HepG2 (cell line): ENCODE measurements at regions not wholly inside any gene's neighbourhood (a gene's known extent, or its start where the extent isn't known, plus 50 kb on each side); places are given as distances from the start of the nearest gene placed in this dataset.
"Not testable (repeated sequence)": the region's sequence is repeated elsewhere in the genome, so short reads cannot be mapped to it uniquely, and the experiment has no call there.

ENCODE experiments used
- AGO2 ChIP-seq: fragments of 200-400 bp; formaldehyde crosslinking; optimal IDR thresholded peaks from 2 replicates; pipeline ENCODE3; 2017; ENCODE audit warnings: mild to moderate bottlenecking, low read depth, low read length, moderate library complexity
- AKNA ChIP-seq: sonication (generic); formaldehyde crosslinking; IDR thresholded peaks from 2 replicates; pipeline ENCODE4 v1.4.0; 2020; ENCODE audit warnings: missing genetic modification reagents, borderline replicate concordance
- CTCF ChIP-seq: sonication (generic); formaldehyde crosslinking; IDR thresholded peaks from 2 replicates; pipeline ENCODE4 v1.5.0; 2020; ENCODE audit warnings: mild to moderate bottlenecking, missing genetic modification reagents, moderate library complexity
- EEA1 ChIP-seq: sonication (generic); formaldehyde crosslinking; IDR thresholded peaks from 2 replicates; pipeline ENCODE4 v1.5.1; 2020; ENCODE audit warnings: mild to moderate bottlenecking, missing genetic modification reagents, borderline replicate concordance
- EZH2 ChIP-seq: conservative IDR thresholded peaks from 2 replicates; pipeline ENCODE4 v1.6.1; 2012; ENCODE audit warnings: mild to moderate bottlenecking, low read depth, low read length, moderate library complexity
- GFI1 ChIP-seq: sonication (generic); formaldehyde crosslinking; IDR thresholded peaks from 2 replicates; pipeline ENCODE4 v1.5.0; 2020; ENCODE audit warnings: missing genetic modification reagents, mild to moderate bottlenecking, borderline replicate concordance
- MXD3 ChIP-seq: IDR thresholded peaks from 2 replicates; pipeline ENCODE4 v1.6.1; 2016; ENCODE audit warnings: mild to moderate bottlenecking, missing biosample characterization, missing genetic modification reagents
- POLR2A ChIP-seq, 2 experiments: IDR thresholded peaks; 2 replicates each; pipeline ENCODE4 v1.6.1; 2011; ENCODE audit warnings: low read depth in 2 of 2, low read length in 2 of 2, mild to moderate bottlenecking in 1 of 2, moderate library complexity in 1 of 2; ENCODE audit not compliant: insufficient read depth in 1 of 2
- RNF2 ChIP-seq: fragments of 450-650 bp; conservative IDR thresholded peaks from 2 replicates; pipeline ENCODE4 v1.6.1; 2016; ENCODE audit warnings: low read depth
- U2AF1 ChIP-seq: fragments of 200-400 bp; formaldehyde crosslinking; optimal IDR thresholded peaks from 2 replicates; pipeline ENCODE3; 2017; ENCODE audit warnings: mild to moderate bottlenecking, low read depth, low read length

GRCh38 chr13:111757618-111758017 is 309.3 kb upstream of the SOX1 start:
- TF ChIP-seq POLR2A (IDR thresholded peaks at IDR 0.05; ENCODE audit: insufficient read depth in 1 of 2, low read depth in 2 of 2, low read length in 2 of 2); CTCF (CRISPR knock-in tag); MXD3 (CRISPR knock-in tag); EZH2; GFI1 (CRISPR knock-in tag); RNF2; EEA1 (CRISPR knock-in tag); AGO2; AKNA (CRISPR knock-in tag); U2AF1: not testable (repeated sequence)
